Neuronal stem cell (in vitro differentiated cells): ENCODE measurements at regions not wholly inside any gene's neighbourhood (a gene's known extent, or its start where the extent isn't known, plus 50 kb on each side); places are given as distances from the start of the nearest gene placed in this dataset.

ENCODE experiments used
- DNase-seq: peaks from one replicate; pipeline ENCODE4 v3.0.0-alpha.2; 2013; ENCODE audit warnings: low spot score
- H2AFZ ChIP-seq: one replicate; pipeline ENCODE4 v1.6.1; 2013; ENCODE audit warnings: mild to moderate bottlenecking, low read length, inconsistent platforms
- H2AK5ac ChIP-seq: 2 replicates; pipeline ENCODE4 v1.6.1; 2013; ENCODE audit warnings: low read depth, mild to moderate bottlenecking, inconsistent platforms, low read length, moderate library complexity, mixed read lengths
- H2BK120ac ChIP-seq: 2 replicates; pipeline ENCODE4 v1.6.1; 2013; ENCODE audit warnings: low read depth, mild to moderate bottlenecking, inconsistent platforms, low read length, moderate library complexity, mixed read lengths
- H2BK12ac ChIP-seq: one replicate; pipeline ENCODE4 v1.6.1; 2013; ENCODE audit warnings: low read length, inconsistent platforms
- H2BK15ac ChIP-seq: 2 replicates; pipeline ENCODE4 v1.6.1; 2013; ENCODE audit warnings: mild to moderate bottlenecking, low read length, inconsistent platforms, mixed read lengths
- H2BK5ac ChIP-seq: one replicate; pipeline ENCODE4 v1.6.1; 2013; ENCODE audit warnings: inconsistent platforms, mild to moderate bottlenecking, low read length, moderate library complexity
- H3K14ac ChIP-seq: one replicate; pipeline ENCODE4 v1.6.1; 2013; ENCODE audit warnings: low read length, inconsistent platforms
- H3K18ac ChIP-seq: 2 replicates; pipeline ENCODE4 v1.6.1; 2013; ENCODE audit warnings: low read length, inconsistent platforms
- H3K23ac ChIP-seq: 2 replicates; pipeline ENCODE4 v1.6.1; 2013; ENCODE audit warnings: low read depth, mild to moderate bottlenecking, mixed read lengths, low read length, inconsistent platforms; ENCODE audit not compliant: poor library complexity
- H3K27ac ChIP-seq: replicated peaks from 3 replicates; pipeline ENCODE4 v1.5.1; 2013; ENCODE audit warnings: low read length, inconsistent platforms
- H3K27me3 ChIP-seq, 3 experiments: 2 replicates each; pipeline ENCODE4 v1.6.1; 2013; ENCODE audit warnings: low read length in 3 of 3, mild to moderate bottlenecking in 2 of 3, inconsistent platforms in 1 of 3, low read depth in 1 of 3, mixed read lengths in 1 of 3, moderate library complexity in 1 of 3; ENCODE audit not compliant: control insufficient read depth in 3 of 3, insufficient read depth in 3 of 3
- H3K36me3 ChIP-seq, 2 donors: replicated peaks in 1 of 2; 2 replicates each; pipeline ENCODE4 v1.6.1; 2013; ENCODE audit warnings: low read length in 2 of 2; ENCODE audit not compliant: control insufficient read depth in 2 of 2, insufficient read depth in 2 of 2
- H3K4ac ChIP-seq: 2 replicates; pipeline ENCODE4 v1.6.1; 2013; ENCODE audit warnings: inconsistent platforms, mild to moderate bottlenecking, low read length, moderate library complexity
- H3K4me1 ChIP-seq, 2 donors: 1 replicate in 1 of 2; 2 replicates in 1 of 2; pipeline ENCODE4 v1.6.1; 2013; ENCODE audit warnings: low read length in 2 of 2, low read depth in 1 of 2; ENCODE audit not compliant: control insufficient read depth in 2 of 2, insufficient read depth in 1 of 2
- H3K4me2 ChIP-seq: one replicate; pipeline ENCODE4 v1.6.1; 2013; ENCODE audit warnings: mild to moderate bottlenecking, low read length, inconsistent platforms; ENCODE audit not compliant: insufficient read depth, poor library complexity, severe bottlenecking
- H3K4me3 ChIP-seq, 2 donors: 2 replicates each; pipeline ENCODE4 v1.5.1; 2013; ENCODE audit warnings: low read length in 2 of 2, mild to moderate bottlenecking in 2 of 2, inconsistent platforms in 1 of 2, moderate library complexity in 1 of 2
- H3K79me1 ChIP-seq: one replicate; pipeline ENCODE4 v1.6.1; 2013; ENCODE audit warnings: low read depth, mild to moderate bottlenecking, inconsistent platforms, low read length, moderate library complexity
- H3K9ac ChIP-seq: one replicate; pipeline ENCODE4 v1.6.1; 2013; ENCODE audit warnings: mild to moderate bottlenecking, low read depth, low read length, inconsistent platforms; ENCODE audit not compliant: poor library complexity
- H3K9me3 ChIP-seq, 2 donors: replicated peaks in 1 of 2; 2 replicates each; pipeline versions ENCODE3 to v1.6.1; 2013; ENCODE audit warnings: low read length in 2 of 2, mild to moderate bottlenecking in 2 of 2, inconsistent platforms in 1 of 2, low read depth in 1 of 2, mixed read lengths in 1 of 2, moderate library complexity in 1 of 2; ENCODE audit not compliant: control insufficient read depth in 2 of 2, insufficient read depth in 1 of 2
- H4K8ac ChIP-seq: one replicate; pipeline ENCODE4 v1.6.1; 2013; ENCODE audit warnings: low read depth, mild to moderate bottlenecking, inconsistent platforms, low read length, moderate library complexity
- H4K91ac ChIP-seq: one replicate; pipeline ENCODE4 v1.6.1; 2013; ENCODE audit warnings: low read length, low read depth, mild to moderate bottlenecking, inconsistent platforms; ENCODE audit not compliant: poor library complexity
- WGBS, 2 donors: extraction: QIAGEN DNeasy Blood & Tissue Kit; methylation state at CpG; one replicate each; pipeline ENCODE4 v1.1.7; 2013; ENCODE audit warnings: missing lambda C conversion rate in 2 of 2, mixed read lengths in 1 of 2; ENCODE audit not compliant: insufficient read length in 2 of 2, insufficient replicate concordance in 1 of 2; ENCODE audit errors: extremely low coverage in 2 of 2; 5-methylcytosine and 5-hydroxymethylcytosine counted together

- no peak overlapping the region for H3K4me3 ChIP-seq
- no peak overlapping the region for H4K8ac ChIP-seq
- no peak overlapping the region for H3K23ac ChIP-seq
- H4K91ac ChIP-seq = no peak overlapping the region
- H3K27me3 ChIP-seq = no peaks in the 10 kb centered on the region
- no peaks in the 10 kb centered on the region for H3K9me3 ChIP-seq
- H3K9ac ChIP-seq = no peak overlapping the region
- H2BK12ac ChIP-seq = no peak overlapping the region
- H2AK5ac ChIP-seq = no peak overlapping the region
- H3K4ac ChIP-seq = no peak overlapping the region
- H3K4me1 ChIP-seq = no peaks in the 10 kb centered on the region
- no peak overlapping the region for H2AFZ ChIP-seq
- no peaks in the 10 kb centered on the region for H3K79me1 ChIP-seq
- H3K14ac ChIP-seq = no peak overlapping the region
- no peak overlapping the region for H3K4me2 ChIP-seq
- DNase-seq = no peak
- H2BK15ac ChIP-seq = no peak overlapping the region
- no peak overlapping the region for H2BK120ac ChIP-seq
- H3K36me3 ChIP-seq = no peaks in the 10 kb centered on the region
- H3K27ac ChIP-seq = no peak overlapping the region
- no peak overlapping the region for H2BK5ac ChIP-seq
- H3K18ac ChIP-seq = no peak overlapping the region
Measured at GRCh38 chr4:62408454-62408853, 1208.3 kb downstream of the ADGRL3 start.

DNA sequence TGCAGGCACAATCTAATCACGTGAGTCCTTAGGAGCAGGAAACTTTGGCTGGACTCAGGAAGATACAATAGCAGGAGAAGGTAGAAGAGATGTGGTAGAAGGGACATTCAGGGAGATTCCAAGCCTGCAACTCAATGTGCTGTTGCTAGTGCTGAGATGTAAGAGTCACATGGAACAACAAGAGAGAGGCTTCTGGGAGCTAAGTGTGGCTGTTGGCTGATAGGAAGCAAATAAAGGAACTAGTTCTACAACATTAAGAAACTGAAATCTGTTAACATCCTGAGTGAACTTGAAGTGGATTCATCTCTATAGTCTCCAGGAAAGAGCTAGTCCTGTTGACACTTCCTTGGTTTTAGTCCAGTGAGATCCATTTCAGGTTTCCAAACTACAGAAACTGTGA is 1207.4 kb downstream of the ADGRL3 start:
- no peak overlapping the region for H3K4ac ChIP-seq
- H3K79me1 ChIP-seq = no peaks in the 10 kb centered on the region
- H3K36me3 ChIP-seq = no peaks in the 10 kb centered on the region
- no peaks in the 10 kb centered on the region for H3K27me3 ChIP-seq
- no peak overlapping the region for H3K9ac ChIP-seq
- no peak overlapping the region for H2AFZ ChIP-seq
- no peak overlapping the region for H2BK120ac ChIP-seq
- H4K91ac ChIP-seq = no peak overlapping the region
- H3K9me3 ChIP-seq = no peaks in the 10 kb centered on the region
- H3K18ac ChIP-seq = no peak overlapping the region
- H2BK12ac ChIP-seq = no peak overlapping the region
- H2BK5ac ChIP-seq = no peak overlapping the region
- H2AK5ac ChIP-seq = no peak overlapping the region
- H3K4me3 ChIP-seq = no peak overlapping the region
- H2BK15ac ChIP-seq = no peak overlapping the region
- H3K4me1 ChIP-seq = no peaks in the 10 kb centered on the region
- WGBS, 2 donors = no CpG with 5 or more reads among the region's 1 CpG
- no peak overlapping the region for H3K4me2 ChIP-seq
- H3K27ac ChIP-seq = no peak overlapping the region
- H3K23ac ChIP-seq = no peak overlapping the region
- H3K14ac ChIP-seq = no peak overlapping the region
- no peak overlapping the region for H4K8ac ChIP-seq
- no peak for DNase-seq

DNA sequence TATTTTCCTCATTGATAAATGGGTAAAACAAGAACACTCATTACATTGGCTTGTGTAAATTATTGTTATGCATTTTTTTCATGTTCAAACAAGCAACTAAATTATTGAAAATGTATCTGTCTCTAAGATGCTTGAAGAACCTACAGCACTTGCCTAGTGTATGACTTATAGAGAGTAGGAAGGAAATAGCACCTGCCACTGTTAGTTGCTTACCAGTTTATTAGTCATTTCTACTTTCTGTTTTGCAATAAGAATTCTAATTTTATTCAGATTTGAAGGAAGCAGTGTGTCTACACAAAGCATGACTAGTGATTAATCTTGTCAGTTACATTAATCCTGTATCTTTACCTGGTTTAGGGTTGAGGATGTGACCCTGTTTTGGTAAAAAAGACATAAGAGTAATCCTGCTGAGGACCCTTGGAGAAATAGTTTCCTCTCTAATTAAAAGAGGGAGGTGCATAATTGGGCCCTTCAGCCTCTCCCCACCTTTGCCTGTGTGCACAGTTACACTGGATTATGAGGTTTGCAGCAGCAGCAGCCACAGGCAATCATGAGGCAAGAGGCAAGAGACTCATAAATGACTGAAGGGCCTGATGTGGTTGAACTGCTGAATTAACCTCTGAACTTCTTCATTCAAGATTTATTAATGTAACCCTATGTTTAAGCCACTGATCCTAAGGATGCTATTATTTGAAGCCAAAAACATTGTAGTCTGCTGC is 1202.1 kb downstream of the ADGRL3 start:
- Histone ChIP-seq H3K27ac (no peak overlapping the region), H2BK15ac (no peak overlapping the region)

DNA sequence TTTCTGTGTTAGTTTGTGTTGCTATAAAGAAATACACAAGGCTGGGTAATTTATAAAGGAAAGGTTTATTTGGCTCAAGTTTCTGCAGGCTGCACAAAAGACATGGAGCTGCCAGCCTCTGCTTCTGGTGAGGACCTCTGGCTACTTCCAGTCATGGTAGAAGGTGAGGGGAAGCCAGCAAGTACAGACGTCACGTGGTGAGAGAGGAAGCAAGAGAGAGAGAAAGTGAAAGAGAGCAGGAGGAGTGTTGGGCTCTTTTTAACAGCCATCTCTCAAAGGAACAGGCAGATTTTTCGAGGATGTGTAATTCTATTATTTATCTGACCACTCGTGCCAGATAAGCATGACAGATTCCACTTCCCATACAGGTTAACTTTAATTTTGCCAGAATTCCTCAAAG is 1199.1 kb downstream of the ADGRL3 start:
- Histone ChIP-seq H2BK120ac (no peak overlapping the region), H3K4me3 (no peak overlapping the region), H3K9ac (no peak overlapping the region), H2BK15ac (no peak overlapping the region), H2AK5ac (no peak overlapping the region), H3K23ac (no peak overlapping the region), H3K14ac (no peak overlapping the region), H3K27ac (no peak overlapping the region), H3K4me1 (peaks cover 0 to 2% of the 10 kb centered on the region in 2 donors), H3K18ac (no peak overlapping the region), H4K91ac (no peak overlapping the region), H3K27me3 (no peaks in the 10 kb centered on the region), H3K9me3 (no peaks in the 10 kb centered on the region), H3K79me1 (no peaks in the 10 kb centered on the region), H2BK12ac (no peak overlapping the region), H4K8ac (no peak overlapping the region), H2BK5ac (no peak overlapping the region), H3K4me2 (no peak overlapping the region), H3K36me3 (no peaks in the 10 kb centered on the region), H2AFZ (no peak overlapping the region), H3K4ac (no peak overlapping the region)
- no CpG with 5 or more reads among the region's 4 CpGs for WGBS, 2 donors
- no peak for DNase-seq

More for the DNA sequence above, 1202.1 kb downstream of the ADGRL3 start:
- Histone ChIP-seq H3K36me3 (no peaks in the 10 kb centered on the region), H2BK5ac (no peak overlapping the region), H4K91ac (no peak overlapping the region), H3K23ac (no peak overlapping the region), H3K79me1 (no peaks in the 10 kb centered on the region), H2AK5ac (no peak overlapping the region), H3K27me3 (no peaks in the 10 kb centered on the region), H2AFZ (no peak overlapping the region), H3K9me3 (no peaks in the 10 kb centered on the region), H4K8ac (no peak overlapping the region), H3K4me1 (peaks cover 0 to 2% of the 10 kb centered on the region in 2 donors), H3K9ac (no peak overlapping the region), H3K4me2 (no peak overlapping the region), H2BK120ac (no peak overlapping the region), H3K18ac (no peak overlapping the region), H3K4ac (no peak overlapping the region), H3K14ac (no peak overlapping the region), H3K4me3 (no peak overlapping the region), H2BK12ac (no peak overlapping the region)
- no peak for DNase-seq
